IPS DF 6.9 (cell line): ENCODE measurements at regions not wholly inside any gene's neighbourhood (a gene's known extent, or its start where the extent isn't known, plus 50 kb on each side); places are given as distances from the start of the nearest gene placed in this dataset.

Experiments
- DNase-seq: peaks from one replicate; pipeline ENCODE4 v3.0.0-alpha.2; 2013; ENCODE audit warnings: low read depth, low spot score
- H3K27ac ChIP-seq: one replicate; pipeline ENCODE4 v1.5.1; 2013; ENCODE audit warnings: low read length, control low read depth
- H3K27me3 ChIP-seq: 2 replicates; pipeline ENCODE4 v1.6.1; 2013; ENCODE audit warnings: mild to moderate bottlenecking, low read length; ENCODE audit not compliant: control insufficient read depth, insufficient read depth
- H3K36me3 ChIP-seq: 2 replicates; pipeline ENCODE4 v1.6.1; 2013; ENCODE audit warnings: low read length; ENCODE audit not compliant: control insufficient read depth, insufficient read depth
- H3K4me1 ChIP-seq: 2 replicates; pipeline ENCODE4 v1.6.1; 2013; ENCODE audit warnings: low read length; ENCODE audit not compliant: control insufficient read depth, insufficient read depth
- H3K4me3 ChIP-seq: 2 replicates; pipeline ENCODE4 v1.5.1; 2013; ENCODE audit warnings: mild to moderate bottlenecking, low read length
- H3K9me3 ChIP-seq: 2 replicates; pipeline ENCODE4 v1.6.1; 2013; ENCODE audit warnings: low read length, inconsistent platforms; ENCODE audit not compliant: control insufficient read depth, insufficient read depth
- WGBS: extraction: QIAGEN DNeasy Blood & Tissue Kit; methylation state at CpG from one replicate; pipeline ENCODE4 v1.1.7; 2013; ENCODE audit warnings: mixed read lengths, missing lambda C conversion rate; ENCODE audit not compliant: insufficient read length, insufficient coverage; 5-methylcytosine and 5-hydroxymethylcytosine counted together

DNA sequence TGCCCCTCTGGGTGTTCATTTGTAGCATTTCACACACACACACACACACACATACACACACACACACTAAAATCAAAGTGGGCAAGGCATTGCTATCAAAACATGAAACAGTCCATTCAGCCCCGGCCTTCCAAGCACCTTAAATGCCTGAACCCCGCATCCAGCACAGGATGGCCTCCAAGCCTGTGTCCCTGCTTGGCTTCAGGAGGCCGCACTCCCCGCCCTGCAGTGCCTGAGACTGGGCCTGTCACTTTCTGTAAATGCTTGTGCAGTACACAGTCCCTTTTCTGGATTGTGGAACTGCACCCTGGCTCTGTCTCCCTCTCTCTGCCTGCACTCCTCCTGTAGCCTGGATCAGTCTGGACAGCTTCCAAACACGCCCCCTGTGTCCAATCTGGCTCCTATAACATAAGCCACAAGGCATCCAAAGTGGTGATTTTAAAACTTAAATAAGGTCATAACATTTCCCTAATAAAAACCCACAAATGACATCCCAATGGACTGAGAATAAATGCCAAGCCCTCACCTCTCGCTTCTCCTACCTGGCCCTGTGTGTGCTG lies 972.2 kb upstream of the TMEM132C start:
- Histone ChIP-seq H3K36me3 (no peaks in the 10 kb centered on the region), H3K4me1 (no peaks in the 10 kb centered on the region), H3K4me3 (no peak overlapping the region), H3K9me3 (peaks cover 3% of the 10 kb centered on the region), H3K27me3 (no peaks in the 10 kb centered on the region), H3K27ac (no peak overlapping the region)
- WGBS, result no CpG with 5 or more reads among the region's 6 CpGs
- no peak for DNase-seq

DNA sequence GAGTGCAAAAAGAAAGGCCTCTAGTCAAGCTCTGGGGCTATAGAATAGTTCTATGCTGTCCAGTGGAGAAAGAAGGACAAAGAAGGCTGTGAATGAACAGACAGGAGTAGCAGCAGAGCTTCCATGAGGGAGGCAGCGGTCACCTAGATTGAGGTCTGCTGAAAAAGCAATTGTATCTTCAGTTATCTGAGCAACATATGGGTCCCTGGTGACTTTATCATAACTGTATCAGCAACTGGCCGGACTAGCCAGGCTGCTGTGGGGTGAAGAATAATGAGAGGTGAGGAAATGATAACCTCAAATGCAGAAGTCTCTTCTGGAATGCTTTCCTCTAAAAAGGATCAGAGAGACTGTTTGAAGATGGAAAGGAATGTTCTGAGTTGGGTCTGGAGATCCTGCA lies 971.3 kb upstream of the TMEM132C start:
- Histone ChIP-seq H3K4me3 (no peak overlapping the region), H3K4me1 (no peaks in the 10 kb centered on the region), H3K27ac (no peak overlapping the region), H3K9me3 (peaks cover 4% of the 10 kb centered on the region), H3K27me3 (no peaks in the 10 kb centered on the region), H3K36me3 (no peaks in the 10 kb centered on the region)
- no peak for DNase-seq
- WGBS, result no CpG with 5 or more reads among the region's 2 CpGs

DNA sequence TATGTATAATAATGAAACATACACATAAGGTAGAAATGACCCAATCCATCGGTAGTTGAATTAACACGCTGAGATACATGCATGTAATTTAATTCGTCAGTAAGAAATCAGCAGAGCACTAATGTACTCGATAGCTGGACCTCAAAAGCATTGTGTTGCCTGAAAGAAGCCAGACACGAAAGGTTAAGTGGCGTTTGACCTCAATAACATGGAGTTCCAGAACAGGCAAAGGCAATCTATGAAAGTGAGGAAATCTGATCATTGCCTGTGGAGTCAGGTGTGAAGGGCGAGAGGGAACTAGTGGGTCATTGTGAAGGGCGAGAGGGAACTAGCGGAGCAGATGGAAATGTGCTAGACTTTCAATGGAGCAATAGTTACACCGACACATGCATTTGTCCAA lies 970.4 kb upstream of the TMEM132C start:
- no CpG with 5 or more reads among the region's 10 CpGs for WGBS
- Histone ChIP-seq H3K27me3 (no peaks in the 10 kb centered on the region), H3K36me3 (no peaks in the 10 kb centered on the region), H3K9me3 (peaks cover 4% of the 10 kb centered on the region), H3K4me3 (no peak overlapping the region), H3K4me1 (no peaks in the 10 kb centered on the region), H3K27ac (no peak overlapping the region)
- no peak for DNase-seq

DNA sequence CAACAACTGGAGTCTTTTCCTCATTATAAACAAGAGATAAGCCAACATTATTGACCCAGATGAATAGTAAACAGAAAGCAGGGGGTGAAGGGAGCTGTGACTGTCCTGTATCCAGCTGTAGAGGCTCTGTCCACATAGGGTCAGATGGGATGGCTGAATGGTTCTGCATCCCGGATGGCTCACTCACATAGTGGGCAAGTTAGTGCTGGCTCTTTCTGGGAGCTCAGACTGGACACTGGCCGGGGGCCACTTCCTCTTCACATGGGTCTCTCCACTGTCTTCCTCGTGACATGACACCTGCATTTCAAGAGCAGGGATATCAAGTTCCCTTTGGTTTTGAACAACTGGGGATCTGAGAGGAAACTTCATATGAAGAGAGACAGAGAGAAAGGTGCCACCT lies 969.6 kb upstream of the TMEM132C start:
- no peak for DNase-seq
- Histone ChIP-seq H3K4me3 (no peak overlapping the region), H3K36me3 (no peaks in the 10 kb centered on the region), H3K27me3 (no peaks in the 10 kb centered on the region), H3K27ac (no peak overlapping the region), H3K9me3 (peaks cover 4% of the 10 kb centered on the region), H3K4me1 (no peaks in the 10 kb centered on the region)
- WGBS, result no CpG with 5 or more reads among the region's 3 CpGs

DNA sequence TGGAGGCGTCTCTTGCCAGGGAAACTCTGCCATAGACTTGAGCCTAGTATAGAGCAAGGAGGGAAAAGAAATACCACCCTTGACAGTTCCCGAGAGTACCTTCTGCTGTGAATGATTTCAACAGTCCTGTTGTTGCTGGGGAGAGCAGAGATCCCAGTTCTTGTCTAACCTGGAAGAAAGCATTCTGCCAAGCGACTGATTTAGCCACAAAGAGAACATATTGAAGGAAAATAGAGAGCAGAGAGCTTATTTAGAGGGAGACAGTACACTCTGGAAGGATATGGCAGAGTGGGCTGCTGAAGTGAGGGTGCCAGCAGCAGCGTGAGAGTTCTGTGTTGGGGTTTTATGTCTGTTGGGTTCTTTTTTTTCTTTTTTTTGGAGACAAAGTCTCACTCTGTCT lies 966.9 kb upstream of the TMEM132C start:
- Histone ChIP-seq H3K27ac (no peak overlapping the region), H3K4me3 (no peak overlapping the region), H3K9me3 (peaks cover 2% of the 10 kb centered on the region), H3K36me3 (no peaks in the 10 kb centered on the region), H3K4me1 (no peaks in the 10 kb centered on the region), H3K27me3 (no peaks in the 10 kb centered on the region)
- DNase-seq, result no peak
- WGBS, result no CpG with 5 or more reads among the region's 4 CpGs

DNA sequence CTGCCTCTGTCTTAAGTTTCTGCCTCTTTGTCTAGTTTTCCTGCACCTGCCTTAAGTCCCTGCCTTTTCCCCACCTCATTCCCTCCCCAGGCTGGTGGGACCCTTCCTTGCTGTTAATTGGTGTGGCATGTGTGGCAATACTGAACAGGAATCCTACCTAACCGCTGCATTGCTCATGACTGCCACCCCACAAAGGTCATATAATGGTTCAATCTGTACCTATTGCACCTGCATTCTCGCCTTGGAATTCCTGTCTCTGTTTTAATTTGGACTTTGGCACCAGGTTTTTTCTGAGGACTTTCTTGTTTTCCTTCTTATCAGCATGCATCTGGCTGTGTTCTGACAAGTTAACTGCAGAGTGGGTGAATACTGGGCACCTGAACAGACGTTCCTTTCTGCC lies 966.2 kb upstream of the TMEM132C start:
- Histone ChIP-seq H3K4me3 (no peak overlapping the region), H3K9me3 (peaks cover 2% of the 10 kb centered on the region), H3K27me3 (no peaks in the 10 kb centered on the region), H3K36me3 (no peaks in the 10 kb centered on the region), H3K27ac (no peak overlapping the region), H3K4me1 (no peaks in the 10 kb centered on the region)
- WGBS, result no CpG with 5 or more reads among the region's 3 CpGs
- DNase-seq, result no peak

DNA sequence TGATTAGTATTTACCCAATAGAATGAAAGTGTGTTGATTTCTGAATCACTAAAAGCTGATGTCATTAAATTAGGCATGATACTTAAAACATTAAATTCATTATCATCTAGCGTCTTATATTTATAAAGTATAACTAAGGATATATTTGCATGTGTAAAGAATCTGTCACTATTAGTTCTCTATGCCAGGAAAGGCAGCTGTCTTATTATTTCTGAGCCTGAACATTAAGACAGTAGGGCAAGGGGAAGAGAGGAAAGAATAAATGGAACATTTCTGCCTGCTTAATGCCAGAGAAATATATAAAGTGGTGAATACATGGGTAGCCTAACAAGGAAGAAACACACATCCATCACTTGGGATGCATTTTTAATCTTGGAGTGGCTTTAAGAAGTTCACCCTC lies 965.1 kb upstream of the TMEM132C start:
- no peak overlapping the region for H3K4me3 ChIP-seq
- H3K27ac ChIP-seq, result no peak overlapping the region
- H3K9me3 ChIP-seq, result peaks cover 2% of the 10 kb centered on the region
- no CpG with 5 or more reads among the region's 1 CpG for WGBS
- H3K4me1 ChIP-seq, result no peaks in the 10 kb centered on the region
- DNase-seq, result no peak
- no peaks in the 10 kb centered on the region for H3K27me3 ChIP-seq
- H3K36me3 ChIP-seq, result no peaks in the 10 kb centered on the region

DNA sequence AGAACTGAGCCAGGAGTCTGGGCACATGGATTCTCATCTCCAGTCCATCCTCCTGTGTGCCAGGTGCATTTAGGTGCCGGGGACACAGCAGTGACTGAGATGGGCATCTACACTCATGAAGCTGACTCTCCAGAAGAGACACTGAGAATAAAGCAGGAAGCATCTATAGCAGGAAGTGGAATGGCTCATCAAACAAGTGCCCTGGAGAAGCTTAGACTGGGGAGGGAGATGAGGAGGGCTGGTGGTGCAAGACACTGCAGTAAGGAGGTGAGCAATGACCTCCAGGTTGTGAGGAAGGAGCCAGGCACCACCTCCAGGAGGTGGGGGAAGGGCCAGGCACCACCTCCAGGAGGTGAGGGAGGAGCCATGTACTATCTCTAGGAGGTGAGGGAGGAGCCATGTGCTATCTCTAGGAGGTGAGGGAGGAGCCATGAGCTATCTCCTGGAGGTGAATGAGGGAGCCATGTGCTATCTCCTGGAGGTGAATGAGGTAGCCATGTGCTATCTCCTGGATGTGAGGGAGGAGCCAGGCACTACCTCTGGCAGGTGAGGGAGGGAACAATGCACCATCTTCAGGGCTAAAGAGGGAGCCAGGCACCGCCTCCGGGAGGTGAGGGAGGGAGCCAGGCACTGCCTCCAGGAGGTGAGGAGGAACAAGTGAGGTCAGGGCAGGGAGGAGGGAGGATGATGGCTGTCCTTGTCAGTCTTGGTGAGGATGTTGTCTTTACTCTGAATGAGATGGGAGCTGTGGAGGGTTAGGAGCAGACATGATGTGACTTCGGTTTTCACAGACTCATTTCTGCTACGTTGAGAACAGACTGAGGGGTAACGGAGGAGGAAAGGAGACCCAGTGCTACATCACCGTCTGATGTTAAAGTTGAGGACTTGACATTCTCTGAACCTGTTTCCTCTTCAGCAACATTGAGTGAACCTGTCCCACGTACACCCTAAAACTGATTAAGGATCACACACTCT lies 961.9 kb upstream of the TMEM132C start:
- peaks cover under 1% of the 10 kb centered on the region for H3K9me3 ChIP-seq
- no peak overlapping the region for H3K27ac ChIP-seq
- no peaks in the 10 kb centered on the region for H3K36me3 ChIP-seq
- H3K4me1 ChIP-seq, result no peaks in the 10 kb centered on the region
- H3K4me3 ChIP-seq, result no peak overlapping the region
- no peak for DNase-seq
- H3K27me3 ChIP-seq, result no peaks in the 10 kb centered on the region
- no CpG with 5 or more reads among the region's 8 CpGs for WGBS

DNA sequence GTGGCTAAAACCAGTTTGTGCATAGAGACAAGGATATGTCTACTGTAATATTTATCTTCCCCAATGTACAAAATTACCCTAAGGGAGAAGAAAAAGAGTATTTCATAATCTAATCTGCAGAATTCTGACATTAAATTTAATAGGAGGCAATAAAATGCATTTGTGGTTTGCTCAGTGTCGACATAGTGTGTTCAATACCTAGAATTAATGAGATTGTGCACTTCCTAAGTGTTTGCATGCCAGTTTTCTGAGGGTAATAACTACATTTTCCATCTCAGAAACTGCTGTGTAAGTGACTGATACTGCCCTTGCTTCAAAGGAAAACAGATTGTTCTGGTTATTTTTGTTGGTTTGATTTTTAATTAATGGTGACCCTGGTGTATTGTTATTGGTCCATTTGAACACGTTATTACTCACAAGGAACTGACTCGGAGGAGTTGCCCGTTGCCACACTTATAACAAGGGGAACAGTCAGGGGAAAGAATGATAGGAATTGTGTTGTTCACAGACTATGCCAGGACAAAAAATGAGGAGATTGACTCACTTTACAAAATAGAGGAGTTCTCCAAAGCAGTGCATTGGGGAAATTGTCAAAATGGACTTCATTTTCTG lies 960.3 kb upstream of the TMEM132C start:
- H3K27me3 ChIP-seq, result no peaks in the 10 kb centered on the region
- no peak overlapping the region for H3K4me3 ChIP-seq
- H3K36me3 ChIP-seq, result no peaks in the 10 kb centered on the region

DNA sequence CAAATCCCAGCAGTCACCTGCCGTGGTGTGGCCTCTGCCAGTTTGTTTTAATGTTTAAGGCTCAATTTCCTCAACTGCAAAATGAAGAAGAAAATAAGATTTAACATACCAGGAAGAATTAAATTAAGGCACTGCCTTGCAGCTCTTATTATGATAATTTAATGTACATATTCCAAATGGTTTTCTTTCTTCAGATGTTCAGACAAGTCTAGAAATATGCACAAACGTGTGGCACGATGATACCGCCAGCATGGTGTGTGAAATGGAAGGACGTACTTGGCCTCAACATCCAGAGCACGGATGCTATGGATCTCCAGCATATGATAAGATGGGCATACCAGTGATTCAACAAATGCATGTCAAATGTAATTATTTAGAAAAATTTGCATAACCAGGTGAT lies 959.4 kb upstream of the TMEM132C start:
- no peak overlapping the region for H3K4me3 ChIP-seq
- no peaks in the 10 kb centered on the region; the same call in none of the 2 replicates for H3K9me3 ChIP-seq
- H3K36me3 ChIP-seq, result no peaks in the 10 kb centered on the region
- no peaks in the 10 kb centered on the region for H3K27me3 ChIP-seq
- DNase-seq, result no peak
- no peaks in the 10 kb centered on the region for H3K4me1 ChIP-seq
- no peak overlapping the region for H3K27ac ChIP-seq
- no CpG with 5 or more reads among the region's 6 CpGs for WGBS

More for the DNA sequence above, 960.3 kb upstream of the TMEM132C start:
- no peak for DNase-seq
- no CpG with 5 or more reads among the region's 4 CpGs for WGBS
- Histone ChIP-seq H3K27ac (no peak overlapping the region), H3K9me3 (no peaks in the 10 kb centered on the region; the same call in none of the 2 replicates), H3K4me1 (no peaks in the 10 kb centered on the region)
